H9 (cell line): ENCODE measurements at regions not wholly inside any gene's neighbourhood (a gene's known extent, or its start where the extent isn't known, plus 50 kb on each side); places are given as distances from the start of the nearest gene placed in this dataset.

Experiments
- DNase-seq: peaks from one replicate; pipeline ENCODE4 v3.0.0-alpha.2; 2017
- H2AFZ ChIP-seq: one replicate; pipeline ENCODE4 v1.6.1; 2013; ENCODE audit warnings: mild to moderate bottlenecking, low read length, control low read depth, moderate library complexity
- H2AK5ac ChIP-seq: 2 replicates; pipeline ENCODE4 v1.6.1; 2013; ENCODE audit warnings: low read length, control low read depth, mixed read lengths; ENCODE audit not compliant: insufficient read length
- H2BK120ac ChIP-seq: one replicate; pipeline ENCODE4 v1.6.1; 2013; ENCODE audit warnings: low read depth, mild to moderate bottlenecking, low read length, control low read depth, inconsistent platforms; ENCODE audit not compliant: poor library complexity, severe bottlenecking
- H2BK12ac ChIP-seq: 2 replicates; pipeline ENCODE4 v1.6.1; 2013; ENCODE audit warnings: low read length, control low read depth, mixed read lengths, low read depth; ENCODE audit not compliant: insufficient read length
- H2BK15ac ChIP-seq: 2 replicates; pipeline ENCODE4 v1.6.1; 2013; ENCODE audit warnings: low read depth, low read length, control low read depth
- H2BK20ac ChIP-seq: one replicate; pipeline ENCODE4 v1.6.1; 2013; ENCODE audit warnings: low read depth, mild to moderate bottlenecking, low read length, control low read depth, inconsistent platforms; ENCODE audit not compliant: poor library complexity, severe bottlenecking
- H2BK5ac ChIP-seq: 2 replicates; pipeline ENCODE4 v1.6.1; 2013; ENCODE audit warnings: low read length, control low read depth, mixed read lengths; ENCODE audit not compliant: insufficient read length
- H3K14ac ChIP-seq: 2 replicates; pipeline ENCODE4 v1.6.1; 2013; ENCODE audit warnings: low read length, control low read depth; ENCODE audit not compliant: insufficient read depth
- H3K18ac ChIP-seq: 2 replicates; pipeline ENCODE4 v1.6.1; 2013; ENCODE audit warnings: low read depth, mild to moderate bottlenecking, mixed read lengths, low read length, control low read depth; ENCODE audit not compliant: insufficient read length
- H3K23ac ChIP-seq: 2 replicates; pipeline ENCODE4 v1.6.1; 2013; ENCODE audit warnings: low read length, control low read depth, mixed read lengths, low read depth; ENCODE audit not compliant: insufficient read length
- H3K23me2 ChIP-seq: 2 replicates; pipeline ENCODE4 v1.6.1; 2013; ENCODE audit warnings: low read depth, mild to moderate bottlenecking, mixed read lengths, low read length, control low read depth; ENCODE audit not compliant: insufficient read length, poor library complexity, severe bottlenecking
- H3K27ac ChIP-seq: 2 replicates; pipeline ENCODE4 v1.5.1; 2013; ENCODE audit warnings: low read length, control low read depth, mixed read lengths, low read depth; ENCODE audit not compliant: insufficient read length
- H3K27me3 ChIP-seq: 2 replicates; pipeline ENCODE4 v1.6.1; 2013; ENCODE audit warnings: low read length, control low read depth, inconsistent platforms; ENCODE audit not compliant: insufficient read depth
- H3K4ac ChIP-seq: 2 replicates; pipeline ENCODE4 v1.6.1; 2013; ENCODE audit warnings: low read depth, mild to moderate bottlenecking, control low read depth, inconsistent platforms, low read length, moderate library complexity
- H3K4me1 ChIP-seq: 2 replicates; pipeline ENCODE4 v1.6.1; 2013; ENCODE audit warnings: low read length, control low read depth, inconsistent platforms; ENCODE audit not compliant: insufficient read depth
- H3K4me2 ChIP-seq: 2 replicates; pipeline ENCODE4 v1.6.1; 2013; ENCODE audit warnings: low read length, control low read depth, mixed read lengths; ENCODE audit not compliant: insufficient read length, insufficient read depth
- H3K56ac ChIP-seq: 2 replicates; pipeline ENCODE4 v1.6.1; 2013; ENCODE audit warnings: low read depth, mild to moderate bottlenecking, mixed read lengths, low read length, control low read depth; ENCODE audit not compliant: insufficient read length
- H3K79me1 ChIP-seq: 2 replicates; pipeline ENCODE4 v1.6.1; 2013; ENCODE audit warnings: low read depth, mild to moderate bottlenecking, moderate library complexity, low read length, control low read depth, inconsistent platforms; ENCODE audit not compliant: insufficient read depth, poor library complexity, severe bottlenecking
- H3K79me2 ChIP-seq: 2 replicates; pipeline ENCODE4 v1.6.1; 2013; ENCODE audit warnings: low read length, control low read depth, inconsistent platforms; ENCODE audit not compliant: insufficient read depth
- H3K9ac ChIP-seq: 2 replicates; pipeline ENCODE4 v1.6.1; 2013; ENCODE audit warnings: low read length, control low read depth, mixed read lengths; ENCODE audit not compliant: insufficient read length; ENCODE audit errors: extremely low read depth
- H3K9me3 ChIP-seq: one replicate; pipeline ENCODE4 v1.6.1; 2013; ENCODE audit warnings: low read depth, low read length, inconsistent platforms; ENCODE audit not compliant: control insufficient read depth
- H3T11ph ChIP-seq: one replicate; pipeline ENCODE4 v1.6.1; 2013; ENCODE audit warnings: mild to moderate bottlenecking, low read length, control low read depth, inconsistent platforms
- H4K20me1 ChIP-seq: one replicate; pipeline ENCODE4 v1.6.1; 2013; ENCODE audit not compliant: control insufficient read depth, insufficient read length, insufficient read depth
- H4K5ac ChIP-seq: 2 replicates; pipeline ENCODE4 v1.6.1; 2013; ENCODE audit warnings: low read depth, mild to moderate bottlenecking, mixed read lengths, low read length, control low read depth; ENCODE audit not compliant: insufficient read length
- H4K8ac ChIP-seq: replicated peaks from 2 replicates; pipeline ENCODE4 v1.6.1; 2013; ENCODE audit warnings: low read length, control low read depth, mixed read lengths, low read depth; ENCODE audit not compliant: insufficient read length
- H4K91ac ChIP-seq: 2 replicates; pipeline ENCODE4 v1.6.1; 2013; ENCODE audit warnings: low read depth, mild to moderate bottlenecking, moderate library complexity, mixed read lengths, low read length, control low read depth; ENCODE audit not compliant: insufficient read length
- H3K27ac Mint-ChIP-seq, 3 experiments: 2 replicates in 2 of 3; 3 replicates in 1 of 3; pipeline ENCODE4 v1.8.0; 2020 to 2021; ENCODE audit warnings: mixed read lengths in 3 of 3, mild to moderate bottlenecking in 1 of 3, moderate library complexity in 1 of 3
- H3K27me3 Mint-ChIP-seq: 2 replicates; pipeline ENCODE4 v1.8.0; 2021; ENCODE audit warnings: low read depth, mild to moderate bottlenecking, moderate library complexity, mixed read lengths
- H3K36me3 Mint-ChIP-seq, 3 experiments: 2 replicates in 2 of 3; 3 replicates in 1 of 3; pipeline ENCODE4 v1.8.0; 2020 to 2021; ENCODE audit warnings: low read depth in 3 of 3, mixed read lengths in 3 of 3; ENCODE audit not compliant: insufficient read depth in 1 of 3
- H3K4me1 Mint-ChIP-seq, 2 experiments: 2 replicates each; pipeline ENCODE4 v1.8.0; 2020; ENCODE audit warnings: mixed read lengths in 2 of 2
- H3K4me3 Mint-ChIP-seq, 2 experiments: 2 replicates in 1 of 2; 3 replicates in 1 of 2; pipeline ENCODE4 v1.8.0; 2020 to 2021; ENCODE audit warnings: mild to moderate bottlenecking in 2 of 2, mixed read lengths in 2 of 2, moderate library complexity in 1 of 2
- H3K9me3 Mint-ChIP-seq, 2 experiments: 2 replicates in 1 of 2; 3 replicates in 1 of 2; pipeline ENCODE4 v1.8.0; 2020; ENCODE audit warnings: mild to moderate bottlenecking in 2 of 2, mixed read lengths in 2 of 2, moderate library complexity in 1 of 2
- WGBS: extraction: QIAGEN DNeasy Blood & Tissue Kit; methylation state at CpG from one replicate; pipeline ENCODE4 v1.1.7; 2013; ENCODE audit warnings: missing lambda C conversion rate, low lambda C conversion rate, mixed read lengths; ENCODE audit not compliant: insufficient read length; ENCODE audit errors: extremely low coverage; 5-methylcytosine and 5-hydroxymethylcytosine counted together
- TF ChIP-seq, protein P1 (sequence below): fragments of 200-600 bp; sonication (generic); conservative IDR thresholded peaks from 3 replicates; pipeline ENCODE4 v1.8.0; 2021; ENCODE audit warnings: antibody characterized with exemption, mild to moderate bottlenecking

- no peak overlapping the region for H4K91ac ChIP-seq
- H3K27ac ChIP-seq = no peak overlapping the region
- no peaks in the 10 kb centered on the region for H3K27me3 ChIP-seq
- H3K79me1 ChIP-seq = no peaks in the 10 kb centered on the region
- H3K23me2 ChIP-seq = no peaks in the 10 kb centered on the region
- H3T11ph ChIP-seq = no peak overlapping the region
- no peak overlapping the region for H2BK15ac ChIP-seq
- H4K8ac ChIP-seq = no peak overlapping the region
- no peak overlapping the region for H2AFZ ChIP-seq
- H2BK120ac ChIP-seq = no peak overlapping the region
- H3K4me1 Mint-ChIP-seq = 0 out of 4 replicates have a peak, but pooled peaks cover 0 to 3% of the 10 kb centered on the region in 2 experiments
- H3K27ac Mint-ChIP-seq = no peak overlapping the region
- H3K56ac ChIP-seq = no peak overlapping the region
- H3K4ac ChIP-seq = no peak overlapping the region
- no peaks in the 10 kb centered on the region for H3K36me3 Mint-ChIP-seq
- no peak overlapping the region for H3K23ac ChIP-seq
- TF ChIP-seq, protein P1, sequence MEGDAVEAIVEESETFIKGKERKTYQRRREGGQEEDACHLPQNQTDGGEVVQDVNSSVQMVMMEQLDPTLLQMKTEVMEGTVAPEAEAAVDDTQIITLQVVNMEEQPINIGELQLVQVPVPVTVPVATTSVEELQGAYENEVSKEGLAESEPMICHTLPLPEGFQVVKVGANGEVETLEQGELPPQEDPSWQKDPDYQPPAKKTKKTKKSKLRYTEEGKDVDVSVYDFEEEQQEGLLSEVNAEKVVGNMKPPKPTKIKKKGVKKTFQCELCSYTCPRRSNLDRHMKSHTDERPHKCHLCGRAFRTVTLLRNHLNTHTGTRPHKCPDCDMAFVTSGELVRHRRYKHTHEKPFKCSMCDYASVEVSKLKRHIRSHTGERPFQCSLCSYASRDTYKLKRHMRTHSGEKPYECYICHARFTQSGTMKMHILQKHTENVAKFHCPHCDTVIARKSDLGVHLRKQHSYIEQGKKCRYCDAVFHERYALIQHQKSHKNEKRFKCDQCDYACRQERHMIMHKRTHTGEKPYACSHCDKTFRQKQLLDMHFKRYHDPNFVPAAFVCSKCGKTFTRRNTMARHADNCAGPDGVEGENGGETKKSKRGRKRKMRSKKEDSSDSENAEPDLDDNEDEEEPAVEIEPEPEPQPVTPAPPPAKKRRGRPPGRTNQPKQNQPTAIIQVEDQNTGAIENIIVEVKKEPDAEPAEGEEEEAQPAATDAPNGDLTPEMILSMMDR = no peak
- H2AK5ac ChIP-seq = no peak overlapping the region
- no peak overlapping the region for H4K5ac ChIP-seq
- H3K9me3 ChIP-seq = no peaks in the 10 kb centered on the region
- H3K14ac ChIP-seq = no peak overlapping the region
- H3K79me2 ChIP-seq = no peaks in the 10 kb centered on the region
- no peak overlapping the region for H3K4me3 Mint-ChIP-seq
- no peaks in the 10 kb centered on the region for H3K27me3 Mint-ChIP-seq
- no peak overlapping the region for H2BK12ac ChIP-seq
- no peak overlapping the region for H2BK20ac ChIP-seq
- H4K20me1 ChIP-seq = no peaks in the 10 kb centered on the region
- no peak overlapping the region for H3K18ac ChIP-seq
- WGBS = no CpG with 5 or more reads among the region's 2 CpGs
- no peak overlapping the region for H3K9ac ChIP-seq
- no peak overlapping the region for H2BK5ac ChIP-seq
- H3K4me1 ChIP-seq = no peaks in the 10 kb centered on the region
- no peak overlapping the region for H3K4me2 ChIP-seq
- no peak for DNase-seq
- no peaks in the 10 kb centered on the region for H3K9me3 Mint-ChIP-seq
These were observed 1781.7 kb upstream of the PCDH10 start for GRCh38 chr4:131367441-131367840.
